ENCODE measurements at regions not wholly inside any gene's neighbourhood (a gene's known extent, or its start where the extent isn't known, plus 50 kb on each side); places are given as distances from the start of the nearest gene placed in this dataset.

DNA sequence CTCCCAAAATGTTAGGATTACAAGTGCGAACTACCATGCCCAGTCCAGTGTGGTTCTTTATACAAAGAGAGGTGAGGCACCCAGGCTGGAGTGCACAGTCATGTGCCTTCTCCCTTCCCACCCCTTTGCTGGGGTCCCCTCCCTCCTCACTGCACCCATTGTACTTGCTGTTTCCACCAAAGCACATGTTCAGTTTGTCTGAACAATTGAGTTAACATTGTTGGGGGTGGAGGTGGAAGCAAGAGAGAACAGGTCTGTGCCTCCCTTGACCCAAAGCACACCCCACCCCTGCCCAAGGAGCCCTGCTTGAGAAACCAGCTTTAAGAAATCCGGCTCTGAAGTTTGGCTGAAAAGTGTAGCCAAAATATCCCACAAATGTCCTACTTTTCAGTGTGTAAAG is 142.3 kb upstream of the CDH5 start:
- H3K27ac Mint-ChIP-seq = no peak overlapping the region
- no peaks in the 10 kb centered on the region for H3K36me3 ChIP-seq (ENCODE audit: control insufficient read depth, insufficient read depth, low read length)
- H3K27me3 ChIP-seq (ENCODE audit: control insufficient read depth, insufficient read depth, low read length, poor library complexity, severe bottlenecking) = peaks cover 37% of the 10 kb centered on the region
- H3K9me3 ChIP-seq (ENCODE audit: control insufficient read depth, low read length) = no peaks in the 10 kb centered on the region
- DNase-seq = peak; percentile 16
- peak overlapping the region; percentile 66 for H3K27ac ChIP-seq (ENCODE audit: low read depth, low read length)
- no peaks in the 10 kb centered on the region for H3K36me3 Mint-ChIP-seq (ENCODE audit: low read depth)
- peaks cover 16% of the 10 kb centered on the region for H3K4me1 Mint-ChIP-seq
- no peak overlapping the region for H3K4me3 ChIP-seq (ENCODE audit: low read length)
- no peak overlapping the region for H3K4me3 Mint-ChIP-seq
- TF ChIP-seq, protein P1, sequence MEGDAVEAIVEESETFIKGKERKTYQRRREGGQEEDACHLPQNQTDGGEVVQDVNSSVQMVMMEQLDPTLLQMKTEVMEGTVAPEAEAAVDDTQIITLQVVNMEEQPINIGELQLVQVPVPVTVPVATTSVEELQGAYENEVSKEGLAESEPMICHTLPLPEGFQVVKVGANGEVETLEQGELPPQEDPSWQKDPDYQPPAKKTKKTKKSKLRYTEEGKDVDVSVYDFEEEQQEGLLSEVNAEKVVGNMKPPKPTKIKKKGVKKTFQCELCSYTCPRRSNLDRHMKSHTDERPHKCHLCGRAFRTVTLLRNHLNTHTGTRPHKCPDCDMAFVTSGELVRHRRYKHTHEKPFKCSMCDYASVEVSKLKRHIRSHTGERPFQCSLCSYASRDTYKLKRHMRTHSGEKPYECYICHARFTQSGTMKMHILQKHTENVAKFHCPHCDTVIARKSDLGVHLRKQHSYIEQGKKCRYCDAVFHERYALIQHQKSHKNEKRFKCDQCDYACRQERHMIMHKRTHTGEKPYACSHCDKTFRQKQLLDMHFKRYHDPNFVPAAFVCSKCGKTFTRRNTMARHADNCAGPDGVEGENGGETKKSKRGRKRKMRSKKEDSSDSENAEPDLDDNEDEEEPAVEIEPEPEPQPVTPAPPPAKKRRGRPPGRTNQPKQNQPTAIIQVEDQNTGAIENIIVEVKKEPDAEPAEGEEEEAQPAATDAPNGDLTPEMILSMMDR (conservative IDR thresholded peaks at IDR 0.05) = no peak
- H3K9me3 Mint-ChIP-seq = no peaks in the 10 kb centered on the region
- H3K27me3 Mint-ChIP-seq (ENCODE audit: insufficient read depth) = peaks cover 52% of the 10 kb centered on the region
- 94 to 100% methylated on average over 1 to 2 of the region's 2 CpGs for WGBS, 2 experiments (ENCODE audit: insufficient coverage in 1 of 2, insufficient read length in 1 of 2)
- H3K9ac ChIP-seq (ENCODE audit: extremely low read depth, low read length, poor library complexity, severe bottlenecking) = no peak overlapping the region
- no peaks in the 10 kb centered on the region for H3K4me1 ChIP-seq (ENCODE audit: control insufficient read depth, insufficient read depth, low read length)

DNA sequence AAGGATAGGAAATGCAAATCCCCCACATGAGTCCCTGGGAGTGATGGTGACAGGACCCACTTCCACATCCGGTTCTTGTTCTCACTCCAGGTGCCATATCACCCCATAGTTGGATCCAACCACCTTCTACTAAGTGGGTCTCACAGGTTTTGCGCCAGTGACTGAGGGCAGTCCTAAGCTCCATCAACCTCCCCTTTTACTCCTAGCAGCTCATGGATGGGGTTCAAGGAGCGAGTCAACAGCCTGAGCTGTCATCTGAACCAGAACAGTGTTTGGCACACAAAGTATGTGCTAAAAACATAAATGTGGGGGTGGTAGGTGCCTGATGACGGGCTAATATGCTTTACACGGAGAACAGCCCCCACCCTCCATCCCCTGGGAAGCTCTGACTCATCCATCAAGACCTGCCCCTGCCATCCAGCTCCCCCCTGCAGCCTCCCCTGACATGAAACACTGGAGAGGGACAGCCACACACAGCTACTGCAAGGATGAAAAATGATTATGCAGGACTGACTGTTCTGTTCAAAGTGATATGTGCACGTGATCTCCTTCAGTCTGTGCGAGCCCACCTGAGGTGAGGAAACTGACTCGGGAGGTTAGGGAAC is 143.2 kb upstream of the CDH5 start:
- TF ChIP-seq, protein P1 (conservative IDR thresholded peaks at IDR 0.05) = no peak
- no peaks in the 10 kb centered on the region for H3K36me3 Mint-ChIP-seq (ENCODE audit: low read depth)
- peaks cover 7% of the 10 kb centered on the region for H3K4me1 Mint-ChIP-seq
- peaks cover 52% of the 10 kb centered on the region for H3K27me3 Mint-ChIP-seq (ENCODE audit: insufficient read depth)
- H3K27ac Mint-ChIP-seq = no peak overlapping the region
- 80 to 83% methylated on average over 4 to 8 of the region's 8 CpGs for WGBS, 2 experiments (ENCODE audit: insufficient coverage in 1 of 2, insufficient read length in 1 of 2)
- Histone ChIP-seq H3K27me3 (ENCODE audit: control insufficient read depth, insufficient read depth, low read length, poor library complexity, severe bottlenecking) (peaks cover 40% of the 10 kb centered on the region), H3K4me1 (ENCODE audit: control insufficient read depth, insufficient read depth, low read length) (no peaks in the 10 kb centered on the region), H3K4me3 (ENCODE audit: low read length) (no peak overlapping the region), H3K36me3 (ENCODE audit: control insufficient read depth, insufficient read depth, low read length) (no peaks in the 10 kb centered on the region), H3K27ac (ENCODE audit: low read depth, low read length) (no peak overlapping the region), H3K9ac (ENCODE audit: extremely low read depth, low read length, poor library complexity, severe bottlenecking) (no peak overlapping the region), H3K9me3 (ENCODE audit: control insufficient read depth, low read length) (no peaks in the 10 kb centered on the region)
- DNase-seq = peak; percentile 36
- H3K4me3 Mint-ChIP-seq = no peak overlapping the region
- H3K9me3 Mint-ChIP-seq = no peaks in the 10 kb centered on the region

DNA sequence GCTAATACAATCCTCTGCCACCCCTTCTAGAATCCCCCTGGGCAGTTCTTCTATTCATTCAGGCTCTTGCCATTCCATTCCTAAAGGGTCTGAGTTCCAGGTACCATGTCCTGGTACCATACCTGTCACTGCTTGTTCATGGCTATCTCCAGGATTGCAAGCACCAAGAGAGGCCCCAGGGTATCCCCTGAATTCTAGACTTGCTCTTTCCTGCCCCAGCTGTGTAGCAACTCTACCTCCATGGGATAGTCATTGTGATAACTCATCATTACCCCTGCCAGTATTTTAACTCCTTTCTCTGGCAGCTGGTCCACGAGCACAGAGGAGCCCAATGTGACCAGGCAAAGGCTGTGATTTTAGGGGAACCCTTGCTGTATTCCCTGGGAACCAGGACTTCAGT is 143.7 kb upstream of the CDH5 start:
- Mint-ChIP-seq H3K27me3 (ENCODE audit: insufficient read depth) (peaks cover 54% of the 10 kb centered on the region), H3K4me3 (no peak overlapping the region), H3K36me3 (ENCODE audit: low read depth) (no peaks in the 10 kb centered on the region), H3K9me3 (no peaks in the 10 kb centered on the region), H3K27ac (no peak overlapping the region), H3K4me1 (peaks cover 3% of the 10 kb centered on the region)
- 86% methylated on average over 1 of the region's 1 CpG; no CpG with 5 or more reads in 1 of the 2 experiments for WGBS, 2 experiments (ENCODE audit: insufficient coverage in 1 of 2, insufficient read length in 1 of 2)
- H3K9me3 ChIP-seq (ENCODE audit: control insufficient read depth, low read length) = no peaks in the 10 kb centered on the region
- peak; percentile 28 for DNase-seq
- peaks cover 40% of the 10 kb centered on the region for H3K27me3 ChIP-seq (ENCODE audit: control insufficient read depth, insufficient read depth, low read length, poor library complexity, severe bottlenecking)
- H3K4me3 ChIP-seq (ENCODE audit: low read length) = no peak overlapping the region
- TF ChIP-seq, protein P1 (conservative IDR thresholded peaks at IDR 0.05) = no peak
- H3K9ac ChIP-seq (ENCODE audit: extremely low read depth, low read length, poor library complexity, severe bottlenecking) = no peak overlapping the region
- no peaks in the 10 kb centered on the region for H3K4me1 ChIP-seq (ENCODE audit: control insufficient read depth, insufficient read depth, low read length)
- no peaks in the 10 kb centered on the region for H3K36me3 ChIP-seq (ENCODE audit: control insufficient read depth, insufficient read depth, low read length)
- H3K27ac ChIP-seq (ENCODE audit: low read depth, low read length) = no peak overlapping the region

Data from endodermal cell (in vitro differentiated cells).